Fibroblast of lung (primary cell): ENCODE measurements at regions not wholly inside any gene's neighbourhood (a gene's known extent, or its start where the extent isn't known, plus 50 kb on each side); places are given as distances from the start of the nearest gene placed in this dataset.
"Not testable (repeated sequence)": the region's sequence is repeated elsewhere in the genome, so short reads cannot be mapped to it uniquely, and the experiment has no call there.

Experiments
- DNase-seq, 2 donors: peaks; one replicate each; pipeline versions ENCODE4 v3.0.0 to v3.0.0-alpha.2; 2010; ENCODE audit warnings: low read depth in 2 of 2
- H2AFZ ChIP-seq: 2 replicates; pipeline ENCODE4 v1.5.1; 2012; ENCODE audit warnings: low read length, control low read depth, inconsistent platforms
- H3K27ac ChIP-seq: 2 replicates; pipeline ENCODE4 v1.5.1; 2011; ENCODE audit warnings: low read length, control low read depth; ENCODE audit not compliant: insufficient read depth
- H3K27me3 ChIP-seq: 2 replicates; pipeline ENCODE4 v1.5.1; 2011; ENCODE audit warnings: mild to moderate bottlenecking, low read length; ENCODE audit not compliant: control insufficient read depth, insufficient read depth
- H3K36me3 ChIP-seq: 2 replicates; pipeline ENCODE4 v1.5.1; 2011; ENCODE audit warnings: low read length; ENCODE audit not compliant: control insufficient read depth, insufficient read depth
- H3K4me1 ChIP-seq: 2 replicates; pipeline ENCODE4 v1.5.1; 2011; ENCODE audit warnings: low read length; ENCODE audit not compliant: control insufficient read depth, insufficient read depth; ENCODE audit errors: extremely low read depth
- H3K4me2 ChIP-seq: 2 replicates; pipeline ENCODE4 v1.5.1; 2011; ENCODE audit warnings: low read length, control low read depth; ENCODE audit not compliant: insufficient read depth; ENCODE audit errors: extremely low read depth
- H3K4me3 ChIP-seq, 4 experiments: fragments of 200-600 bp in 1 of 4; sonication (generic) in 1 of 4; replicated peaks in 1 of 4; 2 replicates each; pipeline ENCODE4 v1.5.1; 2011 to 2016; ENCODE audit warnings: low read length in 4 of 4, low read depth in 3 of 4, mild to moderate bottlenecking in 3 of 4, control low read depth in 2 of 4, inconsistent platforms in 1 of 4, mixed read lengths in 1 of 4; ENCODE audit not compliant: insufficient read depth in 1 of 4; ENCODE audit errors: control extremely low read depth in 1 of 4
- H3K79me2 ChIP-seq: 2 replicates; pipeline ENCODE4 v1.5.1; 2012; ENCODE audit warnings: mild to moderate bottlenecking, low read length, inconsistent platforms; ENCODE audit not compliant: control insufficient read depth, insufficient read depth
- H3K9ac ChIP-seq: 2 replicates; pipeline ENCODE4 v1.5.1; 2011; ENCODE audit warnings: mild to moderate bottlenecking, low read length, control low read depth; ENCODE audit not compliant: insufficient read depth
- H3K9me3 ChIP-seq: 2 replicates; pipeline ENCODE4 v1.5.1; 2012; ENCODE audit warnings: low read depth, low read length; ENCODE audit not compliant: control insufficient read depth, insufficient read depth
- H4K20me1 ChIP-seq: 2 replicates; pipeline ENCODE4 v1.5.1; 2011; ENCODE audit warnings: low read length; ENCODE audit not compliant: control insufficient read depth, insufficient read depth; ENCODE audit errors: extremely low read depth
- CTCF ChIP-seq, 2 donors: IDR thresholded peaks in 1 of 2; conservative IDR thresholded peaks in 1 of 2; 1 replicate in 1 of 2; 2 replicates in 1 of 2; pipeline ENCODE4 v1.5.1; 2011 to 2012; ENCODE audit warnings: low read length in 2 of 2, control low read depth in 1 of 2, inconsistent platforms in 1 of 2, low read depth in 1 of 2, mild to moderate bottlenecking in 1 of 2
- EZH2 ChIP-seq: IDR thresholded peaks from 2 replicates; pipeline ENCODE4 v1.5.1; 2012; ENCODE audit warnings: low read length, control low read depth, mild to moderate bottlenecking; ENCODE audit errors: missing control alignments

- H3K4me2 ChIP-seq = no peak overlapping the region
- H3K9me3 ChIP-seq = no peaks in the 10 kb centered on the region
- H3K4me1 ChIP-seq = peaks cover 6% of the 10 kb centered on the region
- no peak overlapping the region for H3K27ac ChIP-seq
- TF ChIP-seq CTCF (conservative IDR thresholded peaks at IDR 0.05 in 1 of 2, IDR thresholded peaks at IDR 0.05 in 1 of 2; ENCODE audit: low read depth in 1 of 2, low read length in 2 of 2) = peak; percentile 43 to 58
- TF ChIP-seq EZH2 = no peak
- peak overlapping the region; percentile 32 for H2AFZ ChIP-seq
- H4K20me1 ChIP-seq = no peaks in the 10 kb centered on the region
- H3K36me3 ChIP-seq = no peaks in the 10 kb centered on the region
- H3K4me3 ChIP-seq = no peak overlapping the region
- no peak overlapping the region for H3K9ac ChIP-seq
- peak; percentile 64 to 87 for DNase-seq
- H3K27me3 ChIP-seq = no peaks in the 10 kb centered on the region
- no peaks in the 10 kb centered on the region for H3K79me2 ChIP-seq
These were observed 102.7 kb upstream of the CHD2 start for GRCh38 chr15:92797168-92798052.

GRCh38 chr15:92800013-92800412 is 100.1 kb upstream of the CHD2 start:
- Histone ChIP-seq H3K27ac (no peak overlapping the region), H3K9me3 (no peaks in the 10 kb centered on the region), H3K4me3 (no peak overlapping the region), H3K79me2 (no peaks in the 10 kb centered on the region), H2AFZ (no peak overlapping the region), H4K20me1 (no peaks in the 10 kb centered on the region), H3K4me2 (no peak overlapping the region), H3K9ac (no peak overlapping the region), H3K27me3 (no peaks in the 10 kb centered on the region), H3K36me3 (no peaks in the 10 kb centered on the region), H3K4me1 (peaks cover 12% of the 10 kb centered on the region)
- TF ChIP-seq CTCF (conservative IDR thresholded peaks at IDR 0.05 in 1 of 2, IDR thresholded peaks at IDR 0.05 in 1 of 2; ENCODE audit: low read depth in 1 of 2, low read length in 2 of 2) (no peak), EZH2 (no peak)
- DNase-seq = no peak

- not testable (repeated sequence) for H3K79me2 ChIP-seq, H3K27me3 ChIP-seq, H3K4me2 ChIP-seq, H2AFZ ChIP-seq, H3K9ac ChIP-seq, H3K27ac ChIP-seq, H3K4me3 ChIP-seq, H3K9me3 ChIP-seq, H3K36me3 ChIP-seq, H4K20me1 ChIP-seq, DNase-seq
- H3K4me1 ChIP-seq = peaks cover 12% of the 10 kb centered on the region
These were observed 99.6 kb upstream of the CHD2 start for GRCh38 chr15:92800416-92801055.

GRCh38 chr15:92801056-92801773 is 98.9 kb upstream of the CHD2 start:
- DNase-seq = peak; percentile 86 to 98
- not testable (repeated sequence) for H4K20me1 ChIP-seq, H3K4me3 ChIP-seq, H3K9me3 ChIP-seq, H3K79me2 ChIP-seq, H3K27me3 ChIP-seq, H3K36me3 ChIP-seq
- Histone ChIP-seq H3K4me2 (peak overlapping the region; percentile 65), H3K27ac (peak overlapping the region; percentile 94), H2AFZ (peak overlapping the region; percentile 78), H3K9ac (peak overlapping the region; percentile 55), H3K4me1 (peaks cover 12% of the 10 kb centered on the region)
